ENCODE measurements at regions not wholly inside any gene's neighbourhood (a gene's known extent, or its start where the extent isn't known, plus 50 kb on each side); places are given as distances from the start of the nearest gene placed in this dataset.

GRCh38 chr10:130427216-130427722 is 291.1 kb downstream of the GLRX3 start:
- intact Hi-C loops (cut with DNase I): no loop called here
- no peaks in the 10 kb centered on the region for H3K4me1 ChIP-seq
- DNase-seq: no peak
- 84 to 89% methylated on average over 4 of the region's 4 CpGs for WGBS, 2 donors
- H3K36me3 ChIP-seq: no peaks in the 10 kb centered on the region
- peaks cover 0 to 15% (median 0%) of the 10 kb centered on the region in 7 donors for H3K27me3 ChIP-seq
- no peak overlapping the region for H3K4me3 ChIP-seq
- TF ChIP-seq CTCF (IDR thresholded peaks at IDR 0.05): no peak
- no peak overlapping the region for H3K27ac ChIP-seq
- H3K9me3 ChIP-seq: no peaks in the 10 kb centered on the region
- ATAC-seq: no peak

GRCh38 chr10:130428936-130429335 is 292.7 kb downstream of the GLRX3 start:
- intact Hi-C loops (cut with DNase I): no loop called here
- Histone ChIP-seq H3K27ac (no peak overlapping the region), H3K4me3 (no peak overlapping the region), H3K9me3 (no peaks in the 10 kb centered on the region), H3K27me3 (peaks cover 0 to 8% (median 0%) of the 10 kb centered on the region in 7 donors), H3K4me1 (no peaks in the 10 kb centered on the region), H3K36me3 (no peaks in the 10 kb centered on the region)
- no peak for TF ChIP-seq CTCF (IDR thresholded peaks at IDR 0.05)
- 71 to 74% methylated on average over 6 of the region's 6 CpGs for WGBS, 2 donors
- ATAC-seq (no peak), DNase-seq (no peak)

GRCh38 chr10:130429809-130430208 is 293.6 kb downstream of the GLRX3 start:
- ATAC-seq: no peak
- TF ChIP-seq CTCF (IDR thresholded peaks at IDR 0.05): no peak
- Histone ChIP-seq H3K9me3 (no peaks in the 10 kb centered on the region), H3K27ac (no peak overlapping the region), H3K4me3 (no peak overlapping the region), H3K27me3 (peaks cover 0 to 8% (median 0%) of the 10 kb centered on the region in 7 donors), H3K4me1 (no peaks in the 10 kb centered on the region), H3K36me3 (no peaks in the 10 kb centered on the region)
- intact Hi-C loops (cut with DNase I): no loop called here
- 74% methylated on average over 4 of the region's 4 CpGs for WGBS, 2 donors
- no peak for DNase-seq

- ATAC-seq (no peak), DNase-seq (no peak)
- Histone ChIP-seq H3K4me3 (no peak overlapping the region), H3K4me1 (no peaks in the 10 kb centered on the region), H3K27ac (no peak overlapping the region), H3K36me3 (no peaks in the 10 kb centered on the region), H3K9me3 (no peaks in the 10 kb centered on the region), H3K27me3 (peaks cover 0 to 8% (median 0%) of the 10 kb centered on the region in 7 donors)
- intact Hi-C loops (cut with DNase I): no loop called here
- TF ChIP-seq CTCF (IDR thresholded peaks at IDR 0.05): no peak
- 74 to 75% methylated on average over 4 of the region's 4 CpGs for WGBS, 2 donors
Measured at GRCh38 chr10:130430291-130430690, 294.1 kb downstream of the GLRX3 start.
